Liver (tissue), 8 donors: ENCODE measurements at regions not wholly inside any gene's neighbourhood (a gene's known extent, or its start where the extent isn't known, plus 50 kb on each side); places are given as distances from the start of the nearest gene placed in this dataset.

Source experiments
- DNase-seq: peaks from one replicate; pipeline ENCODE4 v3.0.0-alpha.2; 2017; ENCODE audit warnings: low spot score
- H3K27ac ChIP-seq, 2 donors: one replicate each; pipeline ENCODE4 v1.7.0; 2013; ENCODE audit warnings: inconsistent platforms in 2 of 2, low read length in 2 of 2, control low read depth in 1 of 2, low read depth in 1 of 2, mild to moderate bottlenecking in 1 of 2
- H3K27me3 ChIP-seq, 4 donors: one replicate each; pipeline versions ENCODE4 v1.6.1 to v1.7.0; 2013; ENCODE audit warnings: low read length in 3 of 4, inconsistent platforms in 1 of 4, mild to moderate bottlenecking in 1 of 4, moderate library complexity in 1 of 4; ENCODE audit not compliant: control insufficient read depth in 4 of 4, insufficient read depth in 4 of 4
- H3K36me3 ChIP-seq, 4 donors: one replicate each; pipeline versions ENCODE4 v1.6.1 to v1.7.0; 2013; ENCODE audit warnings: low read length in 3 of 4, mild to moderate bottlenecking in 3 of 4, low read depth in 1 of 4, moderate library complexity in 1 of 4; ENCODE audit not compliant: control insufficient read depth in 4 of 4, insufficient read depth in 3 of 4
- H3K4me1 ChIP-seq, 4 donors: one replicate each; pipeline versions ENCODE4 v1.6.1 to v1.7.0; 2013; ENCODE audit warnings: low read length in 3 of 4, mild to moderate bottlenecking in 3 of 4, moderate library complexity in 1 of 4; ENCODE audit not compliant: control insufficient read depth in 4 of 4, insufficient read depth in 4 of 4
- H3K4me3 ChIP-seq, 3 donors: one replicate each; pipeline versions ENCODE4 v1.6.1 to v1.7.0; 2013; ENCODE audit warnings: low read length in 3 of 3, control low read depth in 1 of 3, low read depth in 1 of 3, mild to moderate bottlenecking in 1 of 3
- H3K9ac ChIP-seq, 2 donors: one replicate each; pipeline ENCODE4 v1.7.0; 2013; ENCODE audit warnings: low read length in 2 of 2, mild to moderate bottlenecking in 2 of 2, moderate library complexity in 2 of 2, control low read depth in 1 of 2, low read depth in 1 of 2
- H3K9me3 ChIP-seq, 4 donors: one replicate each; pipeline versions ENCODE4 v1.6.1 to v1.7.0; 2013; ENCODE audit warnings: low read length in 3 of 4; ENCODE audit not compliant: control insufficient read depth in 4 of 4
- ATF3 ChIP-seq: IDR thresholded peaks from 2 replicates; pipeline ENCODE4 v1.6.1; 2016; ENCODE audit warnings: antibody characterized with exemption
- CTCF ChIP-seq: fragments of 150-350 bp; IDR thresholded peaks from 2 replicates; pipeline ENCODE4 v1.5.1; 2017; ENCODE audit warnings: improper control_type of control experiment, low read depth, low read length; ENCODE audit not compliant: missing input control
- FOXA1 ChIP-seq: IDR thresholded peaks from 2 replicates; pipeline ENCODE4 v1.6.1; 2016; ENCODE audit warnings: antibody characterized with exemption
- FOXA2 ChIP-seq: IDR thresholded peaks from 2 replicates; pipeline ENCODE4 v1.6.1; 2016; ENCODE audit warnings: antibody characterized with exemption
- GABPA ChIP-seq, 2 donors: IDR thresholded peaks in 1 of 2; conservative IDR thresholded peaks in 1 of 2; 2 replicates each; pipeline ENCODE4 v1.6.1; 2016; ENCODE audit warnings: antibody characterized with exemption in 2 of 2, mild to moderate bottlenecking in 1 of 2, moderate library complexity in 1 of 2
- HNF4A ChIP-seq, 2 donors: conservative IDR thresholded peaks; 2 replicates each; pipeline ENCODE4 v1.6.1; 2016; ENCODE audit warnings: antibody characterized with exemption in 2 of 2, mild to moderate bottlenecking in 2 of 2
- HNF4G ChIP-seq: IDR thresholded peaks from 2 replicates; pipeline ENCODE4 v1.6.1; 2016; ENCODE audit warnings: antibody characterized with exemption
- JUND ChIP-seq, 2 donors: IDR thresholded peaks; 2 replicates each; pipeline ENCODE4 v1.6.1; 2016; ENCODE audit warnings: antibody characterized with exemption in 2 of 2
- MAX ChIP-seq: IDR thresholded peaks from 2 replicates; pipeline ENCODE4 v1.6.1; 2016; ENCODE audit warnings: antibody characterized with exemption
- NR2F2 ChIP-seq: IDR thresholded peaks from 2 replicates; pipeline ENCODE4 v1.6.1; 2016; ENCODE audit warnings: antibody characterized with exemption
- RAD21 ChIP-seq, 2 donors: IDR thresholded peaks; 2 replicates each; pipeline ENCODE4 v1.6.1; 2016; ENCODE audit warnings: antibody characterized with exemption in 2 of 2, mild to moderate bottlenecking in 2 of 2
- REST ChIP-seq: IDR thresholded peaks from 2 replicates; pipeline ENCODE4 v1.6.1; 2016; ENCODE audit warnings: antibody characterized with exemption, mild to moderate bottlenecking
- RXRA ChIP-seq, 2 donors: IDR thresholded peaks; 2 replicates each; pipeline ENCODE4 v1.6.1; 2017 to 2018; ENCODE audit warnings: antibody characterized with exemption in 2 of 2, mild to moderate bottlenecking in 1 of 2
- SP1 ChIP-seq: IDR thresholded peaks from 2 replicates; pipeline ENCODE4 v1.6.1; 2018; ENCODE audit warnings: antibody characterized with exemption, mild to moderate bottlenecking
- TAF1 ChIP-seq: conservative IDR thresholded peaks from 2 replicates; pipeline ENCODE4 v1.6.1; 2016; ENCODE audit warnings: antibody characterized with exemption, mild to moderate bottlenecking
- YY1 ChIP-seq: IDR thresholded peaks from 2 replicates; pipeline ENCODE4 v1.6.1; 2016; ENCODE audit warnings: antibody characterized with exemption, mild to moderate bottlenecking
- ZBTB33 ChIP-seq: IDR thresholded peaks from 2 replicates; pipeline ENCODE4 v1.6.1; 2016; ENCODE audit warnings: antibody characterized with exemption
- WGBS: extraction: QIAGEN DNeasy Blood & Tissue Kit; methylation state at CpG from one replicate; pipeline ENCODE4 v1.1.7; 2013; 5-methylcytosine and 5-hydroxymethylcytosine counted together
- donor health status: healthy.
- donor health status: healthy.
- donor health status: healthy.
- donor health status: healthy.
- donor health status: healthy.

- H3K27me3 ChIP-seq: no peaks in the 10 kb centered on the region
- no peaks in the 10 kb centered on the region for H3K9me3 ChIP-seq
- no peak for DNase-seq
- no peak overlapping the region for H3K4me3 ChIP-seq
- H3K4me1 ChIP-seq: peaks cover 12 to 70% (median 52%) of the 10 kb centered on the region in 4 donors
- TF ChIP-seq RAD21 (IDR thresholded peaks at IDR 0.05) (no peak), TAF1 (no peak), HNF4G (no peak), FOXA2 (no peak), FOXA1 (no peak), SP1 (no peak), GABPA (IDR thresholded peaks at IDR 0.05 in 1 of 2, conservative IDR thresholded peaks at IDR 0.05 in 1 of 2) (no peak), YY1 (no peak), HNF4A (conservative IDR thresholded peaks at IDR 0.05) (no peak), REST (no peak), ATF3 (no peak), CTCF (no peak), RXRA (IDR thresholded peaks at IDR 0.05) (no peak), NR2F2 (no peak), ZBTB33 (no peak), MAX (no peak), JUND (IDR thresholded peaks at IDR 0.05) (no peak)
- WGBS: 89% methylated on average over 21 of the region's 21 CpGs
- H3K27ac ChIP-seq: no peak overlapping the region
- H3K36me3 ChIP-seq: no peaks in the 10 kb centered on the region
- no peak overlapping the region for H3K9ac ChIP-seq
Measured at GRCh38 chr6:169918239-169918953, 167.0 kb downstream of the ERMARD start.
